ENCODE measurements at regions not wholly inside any gene's neighbourhood (a gene's known extent, or its start where the extent isn't known, plus 50 kb on each side); places are given as distances from the start of the nearest gene placed in this dataset.

- DNase-seq: no peak
- no peak for TF ChIP-seq CTCF (IDR thresholded peaks at IDR 0.05)
- Histone ChIP-seq H3K9me3 (peaks cover 0 to 5% (median 0%) of the 10 kb centered on the region in 11 donors), H3K4me3 (no peak overlapping the region), H3K4me1 (no peaks in the 10 kb centered on the region), H3K27me3 (no peaks in the 10 kb centered on the region), H3K36me3 (peaks cover 0 to 23% (median 0%) of the 10 kb centered on the region in 9 donors), H3K27ac (no peak overlapping the region)
- WGBS, 2 donors: 69 to 73% methylated on average over 3 of the region's 3 CpGs
- intact Hi-C loops (cut with DNase I): no loop called here
- ATAC-seq: no peak
These were observed 163.6 kb downstream of the SERPINI1 start for GRCh38 chr3:167899093-167899492.

- Histone ChIP-seq H3K4me1 (no peaks in the 10 kb centered on the region), H3K36me3 (peaks cover 0 to 33% (median 0%) of the 10 kb centered on the region in 9 donors), H3K27ac (no peak overlapping the region), H3K9me3 (peaks cover 0 to 5% (median 0%) of the 10 kb centered on the region in 11 donors), H3K27me3 (no peaks in the 10 kb centered on the region), H3K4me3 (no peak overlapping the region)
- no peak for ATAC-seq
- no peak for DNase-seq
- no peak for TF ChIP-seq CTCF (IDR thresholded peaks at IDR 0.05)
- intact Hi-C loops (cut with DNase I): no loop called here
These were observed 162.6 kb downstream of the SERPINI1 start for GRCh38 chr3:167898091-167898490.

- Histone ChIP-seq H3K27ac (no peak overlapping the region), H3K4me1 (no peaks in the 10 kb centered on the region), H3K27me3 (no peaks in the 10 kb centered on the region), H3K36me3 (peaks cover 0 to 38% (median 0%) of the 10 kb centered on the region in 9 donors), H3K4me3 (no peak overlapping the region), H3K9me3 (peaks cover 0 to 5% (median 0%) of the 10 kb centered on the region in 11 donors)
- no peak for DNase-seq
- no peak for ATAC-seq
- intact Hi-C loops (cut with DNase I): no loop called here
- WGBS, 2 donors: 72 to 77% methylated on average over 4 of the region's 4 CpGs
- TF ChIP-seq CTCF (IDR thresholded peaks at IDR 0.05): no peak
These were observed 160.2 kb downstream of the SERPINI1 start for GRCh38 chr3:167895684-167896083.

- intact Hi-C loops (cut with DNase I): no loop called here
- ATAC-seq: no peak
- H3K9me3 ChIP-seq: peaks cover 0 to 5% (median 0%) of the 10 kb centered on the region in 11 donors
- no peak overlapping the region for H3K4me3 ChIP-seq
- peaks cover 0 to 43% (median 0%) of the 10 kb centered on the region in 9 donors for H3K36me3 ChIP-seq
- no peak overlapping the region for H3K27ac ChIP-seq
- no peak for TF ChIP-seq CTCF (IDR thresholded peaks at IDR 0.05)
- no peaks in the 10 kb centered on the region for H3K27me3 ChIP-seq
- no peak for DNase-seq
- no peaks in the 10 kb centered on the region for H3K4me1 ChIP-seq
- WGBS, 2 donors: 72 to 90% methylated on average over 1 of the region's 1 CpG
These were observed 159.7 kb downstream of the SERPINI1 start for GRCh38 chr3:167895178-167895577.

Data from heart right ventricle (tissue), 16 donors.